COLO668 (cell line): ENCODE measurements at regions not wholly inside any gene's neighbourhood (a gene's known extent, or its start where the extent isn't known, plus 50 kb on each side); places are given as distances from the start of the nearest gene placed in this dataset.
A peak's percentile ranks its signal among the peaks of the same experiment; 100 is the strongest.

Experiments used
- DNase-seq: peaks from one replicate; lab custom pipeline; 2025; ENCODE audit not compliant: unreplicated experiment; lab: John Stamatoyannopoulos, UW

DNA sequence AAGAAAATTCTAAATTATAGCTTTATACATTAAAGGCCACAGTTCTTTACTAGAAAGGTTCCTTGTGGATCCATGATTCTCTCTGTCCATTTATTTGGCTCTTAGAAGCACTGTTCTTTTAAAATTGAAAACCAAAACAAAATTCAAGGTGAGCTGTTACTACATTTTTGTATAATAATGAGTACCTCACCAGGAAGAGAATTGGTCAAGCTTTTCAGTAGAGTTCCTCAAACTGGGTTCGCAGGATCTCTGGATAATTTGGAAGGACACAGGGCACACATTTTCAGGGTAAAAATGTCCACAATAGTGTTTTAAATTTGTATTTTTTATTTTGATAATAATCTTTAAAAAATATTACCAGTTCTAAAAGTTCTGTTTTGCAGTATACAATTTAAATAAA lies 93.0 kb downstream of the PPP1R3A start:
- no peak for DNase-seq

GRCh38 chr7:113824117-113824823 lies 94.5 kb downstream of the PPP1R3A start:
- no peak for DNase-seq

DNA sequence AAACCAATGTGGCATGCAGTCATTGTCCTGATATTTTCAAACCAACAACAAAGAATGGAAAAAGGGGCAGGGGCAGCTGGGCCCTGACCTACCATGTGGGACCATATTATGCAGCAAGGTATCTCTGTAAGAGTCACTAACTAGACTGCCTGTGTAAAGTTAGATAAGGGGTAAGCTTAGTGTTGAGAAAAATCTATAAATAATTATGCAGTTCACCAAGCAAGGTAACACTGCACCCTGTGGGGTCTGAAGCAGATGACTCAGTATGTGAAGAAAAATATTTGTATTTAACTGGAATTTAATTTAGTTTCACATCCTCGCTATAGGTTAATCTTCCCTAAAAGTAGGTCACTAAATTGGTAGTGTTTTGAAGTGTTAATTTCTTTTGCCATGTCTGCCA lies 99.3 kb downstream of the PPP1R3A start:
- DNase-seq, result no peak

- no peak for DNase-seq
Measured at GRCh38 chr7:113816639-113817038, 102.2 kb downstream of the PPP1R3A start.

DNA sequence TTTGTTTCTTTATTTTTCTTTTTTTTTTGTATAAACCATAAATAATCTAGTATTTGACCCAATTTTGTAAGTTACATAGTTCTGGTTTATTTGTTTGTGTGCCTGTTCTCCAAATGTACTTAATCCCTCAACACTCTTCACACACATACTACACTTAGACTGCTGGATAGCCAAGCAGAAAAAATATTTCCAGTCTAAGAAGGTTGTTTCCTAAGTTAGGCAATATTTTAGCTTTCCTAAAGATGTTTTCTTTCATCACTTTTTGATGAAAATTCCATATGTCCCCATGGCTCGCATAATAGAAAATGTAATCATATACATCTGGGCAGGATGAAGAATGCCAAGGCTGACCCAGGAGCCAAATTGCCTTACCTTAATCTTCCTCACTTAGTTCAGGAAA lies 105.3 kb downstream of the PPP1R3A start:
- no peak for DNase-seq

DNA sequence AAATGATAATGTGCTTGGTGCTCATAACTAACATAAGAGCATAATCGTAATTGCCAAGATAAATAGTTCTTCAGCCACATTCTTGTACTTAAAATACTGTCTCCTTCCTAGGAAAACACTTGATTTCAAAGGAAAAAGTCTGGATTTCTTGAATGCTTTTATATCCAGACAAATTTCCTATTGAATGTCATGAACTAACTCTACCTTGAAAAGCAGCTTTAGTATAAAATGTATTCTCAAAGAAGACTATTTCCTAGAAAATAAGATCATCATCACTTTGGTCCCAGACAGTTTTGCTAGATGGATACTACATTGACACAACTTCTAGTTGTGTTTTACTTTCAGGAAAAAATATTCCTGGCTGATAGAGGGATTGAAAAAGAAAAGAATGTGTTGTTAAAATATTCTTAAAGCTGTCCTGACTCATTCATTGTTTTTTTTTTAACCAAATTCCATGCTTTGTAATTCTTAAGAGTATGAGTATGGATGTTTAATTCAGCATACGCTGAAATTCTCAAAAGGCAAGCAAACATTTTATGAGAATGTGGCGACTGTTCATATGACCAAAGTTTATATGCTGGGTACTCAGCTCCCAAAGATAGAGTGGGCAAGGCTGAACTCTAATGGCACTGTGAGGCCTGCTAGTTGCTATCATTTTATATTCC lies 106.1 kb downstream of the PPP1R3A start:
- no peak for DNase-seq

DNA sequence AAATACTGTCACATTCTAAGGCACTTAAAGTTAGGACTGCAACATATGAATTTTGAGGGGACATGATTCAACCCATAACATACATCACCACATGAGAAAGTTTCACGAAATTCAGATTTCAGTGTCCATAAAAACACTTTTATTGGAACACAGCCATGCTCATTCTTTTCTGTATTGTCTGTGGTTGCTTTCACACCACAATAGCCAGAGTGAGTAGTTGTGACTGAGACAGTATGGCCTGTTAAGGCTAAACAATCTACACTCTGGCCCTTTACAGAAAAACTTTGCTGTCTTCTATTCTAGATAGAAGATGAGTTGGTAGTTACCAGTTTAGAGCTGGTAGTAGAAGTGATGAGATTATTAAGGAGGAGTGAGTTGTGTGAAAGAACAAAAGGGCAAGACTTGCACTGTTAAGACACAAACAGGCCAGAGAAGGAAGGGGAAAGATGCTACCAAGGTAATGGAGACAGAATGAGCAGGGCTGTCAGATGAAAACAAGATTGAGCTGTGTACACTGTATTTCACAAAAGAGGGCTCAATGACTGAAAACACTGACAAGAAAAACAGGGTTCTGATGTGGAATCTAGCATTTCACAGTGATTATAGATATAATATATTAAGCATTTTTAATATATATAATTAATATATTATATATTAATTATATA lies 108.6 kb downstream of the PPP1R3A start:
- no peak for DNase-seq

- no peak for DNase-seq
Measured at GRCh38 chr7:113809581-113809980, 109.2 kb downstream of the PPP1R3A start.

DNA sequence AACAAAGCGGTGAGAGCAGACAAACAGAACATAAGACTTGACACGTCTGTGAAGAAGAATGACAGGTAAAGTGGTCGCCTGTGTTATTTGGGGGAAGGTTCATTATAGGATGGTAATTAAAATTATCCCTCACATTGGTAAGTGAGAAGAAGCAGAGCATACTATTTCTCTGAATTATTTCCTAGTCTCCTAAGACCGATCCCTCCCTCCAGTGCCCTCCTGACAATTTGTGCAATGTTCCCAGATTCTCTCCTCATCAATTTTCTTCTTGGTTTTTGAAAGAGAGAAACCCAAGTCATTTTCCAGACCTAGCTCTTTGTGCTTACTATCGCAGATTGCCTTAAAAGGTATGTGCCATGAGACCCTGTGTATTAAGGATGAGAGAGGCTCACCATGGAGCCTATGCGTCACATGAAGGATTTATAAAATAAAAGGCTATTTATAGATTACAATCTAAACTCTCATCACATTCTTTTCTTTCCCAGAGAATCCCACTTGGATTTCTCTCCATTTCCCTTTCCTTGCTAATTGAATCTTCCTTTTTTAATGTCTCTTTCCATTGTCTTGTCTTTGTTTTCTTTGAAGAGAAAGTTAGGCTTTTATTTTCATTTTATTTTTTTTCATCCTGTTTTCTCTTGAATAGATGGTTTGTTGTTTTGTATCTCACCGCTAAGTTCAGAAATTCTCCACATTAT lies 112.0 kb downstream of the PPP1R3A start:
- DNase-seq, result no peak

- DNase-seq, result no peak
Measured at GRCh38 chr7:113805976-113806375, 112.8 kb downstream of the PPP1R3A start.

DNA sequence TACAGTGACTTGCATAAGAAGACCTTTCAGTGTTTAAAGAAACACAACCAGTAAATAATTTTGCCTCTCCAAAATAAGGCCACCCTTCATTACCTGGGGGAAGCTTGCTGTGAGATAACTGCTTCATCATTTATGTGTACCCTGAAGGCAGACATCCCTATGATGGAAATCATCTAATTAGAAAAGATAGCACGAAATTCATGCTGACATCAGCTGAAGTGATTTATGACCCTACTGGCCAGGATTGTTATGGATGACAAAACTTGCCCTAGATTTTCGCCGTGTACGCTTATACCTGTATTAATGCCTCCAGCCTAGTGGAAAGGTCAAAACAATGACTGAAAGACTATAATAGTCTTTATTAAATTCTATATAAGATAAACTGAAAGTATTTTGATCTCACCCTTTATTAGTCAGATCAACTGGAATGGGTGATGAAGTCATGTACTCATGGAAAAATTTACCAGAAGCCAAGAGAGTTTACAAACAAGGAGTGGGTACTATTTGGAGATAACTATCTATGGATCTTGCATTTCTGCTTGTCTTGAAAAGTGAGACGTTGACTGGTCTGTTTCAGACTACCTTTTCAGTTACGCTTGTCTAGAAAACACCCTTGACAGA lies 114.2 kb downstream of the PPP1R3A start:
- no peak for DNase-seq

GRCh38 chr7:113801751-113802150 lies 117.1 kb downstream of the PPP1R3A start:
- DNase-seq, result no peak

GRCh38 chr7:113800826-113801225 lies 118.0 kb downstream of the PPP1R3A start:
- no peak for DNase-seq

- peak; percentile 59 for DNase-seq
Measured at GRCh38 chr7:113799896-113800295, 118.9 kb downstream of the PPP1R3A start.

GRCh38 chr7:113797420-113798010 lies 121.3 kb downstream of the PPP1R3A start:
- no peak for DNase-seq

GRCh38 chr7:113796557-113796956 lies 122.3 kb downstream of the PPP1R3A start:
- no peak for DNase-seq

DNA sequence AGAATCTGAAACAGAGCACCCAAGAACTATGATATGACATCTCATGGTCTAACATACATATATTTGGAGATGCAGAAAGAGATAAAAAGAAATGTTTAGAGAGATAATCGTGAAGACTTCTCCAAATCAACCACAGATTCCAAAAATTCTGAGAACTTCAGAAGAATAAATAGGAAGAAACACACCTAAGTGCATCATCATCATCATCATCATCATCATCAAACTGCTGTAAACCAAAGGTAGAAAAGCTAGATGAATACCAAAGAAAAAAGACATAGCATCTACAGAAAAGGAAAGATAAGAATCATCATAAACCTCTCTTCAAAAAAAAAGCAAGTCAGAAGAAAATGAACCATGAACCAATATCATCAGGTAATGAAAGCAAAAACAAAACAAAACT lies 124.2 kb downstream of the PPP1R3A start:
- DNase-seq, result no peak

- DNase-seq, result no peak
Measured at GRCh38 chr7:113793171-113793570, 125.6 kb downstream of the PPP1R3A start.

DNA sequence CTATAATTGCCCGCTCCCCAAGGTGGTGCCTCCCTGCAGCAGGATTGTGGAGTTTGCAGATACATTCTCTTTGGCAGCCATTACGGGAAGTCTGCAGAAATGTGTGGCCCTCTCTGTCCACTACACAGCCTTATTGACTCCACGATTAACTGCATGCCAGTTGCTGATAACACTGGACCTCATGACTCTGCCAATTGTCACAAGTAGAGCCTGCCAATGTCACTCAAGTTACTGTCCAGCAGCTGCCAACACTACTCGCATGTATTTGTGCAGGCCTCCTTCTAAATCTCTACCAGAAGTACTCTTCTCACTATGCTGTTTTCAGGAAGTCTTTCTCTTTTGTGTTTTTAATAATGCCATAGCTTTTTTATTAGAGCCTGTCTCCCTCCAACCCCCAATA lies 128.8 kb downstream of the PPP1R3A start:
- no peak for DNase-seq

DNA sequence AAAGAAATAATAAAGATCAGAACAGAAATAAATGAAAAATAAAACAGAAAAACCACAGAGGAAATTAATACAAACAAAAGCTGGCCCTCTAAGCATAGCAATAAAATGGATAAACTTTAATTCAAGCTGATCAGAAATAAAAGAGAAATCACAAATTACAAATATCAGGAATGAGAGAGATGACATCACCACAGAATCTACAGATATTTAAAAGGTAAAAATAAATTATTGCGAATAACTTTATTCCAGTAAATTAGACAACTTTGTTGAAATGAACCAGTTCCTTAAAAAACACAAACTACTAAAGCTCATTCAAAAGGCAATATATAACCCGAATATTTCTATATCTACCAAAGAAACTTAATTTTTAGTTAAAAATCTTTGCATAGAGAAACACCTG lies 131.7 kb downstream of the PPP1R3A start:
- no peak for DNase-seq

- DNase-seq, result no peak
Measured at GRCh38 chr7:113784956-113785355, 133.9 kb downstream of the PPP1R3A start.
